ENCODE measurements at regions not wholly inside any gene's neighbourhood (a gene's known extent, or its start where the extent isn't known, plus 50 kb on each side); places are given as distances from the start of the nearest gene placed in this dataset.

DNA sequence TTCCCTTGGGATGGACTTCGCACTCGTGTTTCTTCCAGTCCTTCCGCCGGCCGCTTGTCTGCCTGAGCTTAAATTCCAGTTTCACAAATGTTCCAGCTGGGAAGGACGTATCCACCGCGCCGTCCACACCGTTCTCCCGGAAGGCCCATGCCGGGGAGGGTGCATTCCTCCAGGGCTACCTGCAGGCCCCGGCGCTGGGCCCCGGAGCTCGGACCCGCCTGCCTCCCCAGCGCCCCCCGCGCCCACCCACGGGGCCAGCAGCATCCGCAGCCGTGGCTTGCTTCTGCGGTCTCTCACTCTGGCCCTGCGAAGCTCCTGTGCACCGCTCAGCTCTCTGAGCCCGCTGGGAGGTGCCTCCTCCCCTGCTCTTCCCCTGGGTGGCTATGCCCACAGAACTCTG is 2084.1 kb downstream of the TP53TG3F start:
- TF ChIP-seq EZH2phosphoT487 (IDR thresholded peaks at IDR 0.05; ENCODE audit: insufficient read depth, low read depth) (no peak), EZH2 (IDR thresholded peaks at IDR 0.05; ENCODE audit: insufficient read depth, poor library complexity, severe bottlenecking) (no peak)

Data from GM23248 (cell line).